B cell (primary cell): ENCODE measurements at regions not wholly inside any gene's neighbourhood (a gene's known extent, or its start where the extent isn't known, plus 50 kb on each side); places are given as distances from the start of the nearest gene placed in this dataset.
"Not testable (repeated sequence)": the region's sequence is repeated elsewhere in the genome, so short reads cannot be mapped to it uniquely, and the experiment has no call there.

Experiments used
- ATAC-seq: fragments of 200-7000 bp; cut with Tn5 transposase; one replicate; pipeline ENCODE4 v1.10.0; 2021; ENCODE audit warnings: low read depth, mild to moderate bottlenecking, moderate number of reproducible peaks, moderate library complexity
- CTCF ChIA-PET: fragments of 350-600 bp; sonication (Branson Sonifier 250); formaldehyde crosslinking; loops from one replicate; lab custom pipeline; 2021; ENCODE audit warnings: antibody characterized with exemption, inconsistent platforms; lab: Charles Lee
- POLR2A ChIA-PET: fragments of 350-600 bp; sonication (Branson Sonifier 250); formaldehyde crosslinking; loops from one replicate; lab custom pipeline; 2021; ENCODE audit warnings: antibody characterized with exemption; lab: Charles Lee
- DNase-seq: peaks from one replicate; pipeline ENCODE4 v3.0.0; 2013
- H2AFZ ChIP-seq: 2 replicates; pipeline ENCODE4 v1.6.1; 2012; ENCODE audit warnings: mild to moderate bottlenecking, low read depth, low read length; ENCODE audit not compliant: insufficient read depth, poor library complexity, severe bottlenecking
- H3K27ac ChIP-seq, 2 donors: 1 replicate in 1 of 2; 2 replicates in 1 of 2; pipeline ENCODE4 v1.5.1; 2012 to 2013; ENCODE audit warnings: low read length in 2 of 2, mild to moderate bottlenecking in 2 of 2, moderate library complexity in 1 of 2
- H3K27me3 ChIP-seq, 4 experiments: fragments of 200-600 bp in 1 of 4; sonication (generic) in 1 of 4; replicated peaks in 1 of 4; 1 replicate in 2 of 4; 2 replicates in 2 of 4; pipeline versions ENCODE4 v1.6.1 to v1.7.0; 2013 to 2016; ENCODE audit warnings: low read length in 3 of 4, mild to moderate bottlenecking in 2 of 4, mixed read lengths in 1 of 4, moderate library complexity in 1 of 4; ENCODE audit not compliant: insufficient read depth in 4 of 4, control insufficient read depth in 3 of 4; ENCODE audit errors: control extremely low read depth in 1 of 4
- H3K36me3 ChIP-seq, 2 experiments: replicated peaks in 1 of 2; 1 replicate in 1 of 2; 2 replicates in 1 of 2; pipeline versions ENCODE4 v1.6.1 to v1.7.1; 2013; ENCODE audit warnings: low read length in 1 of 2; ENCODE audit not compliant: insufficient read depth in 2 of 2, control insufficient read depth in 1 of 2; ENCODE audit errors: control extremely low read depth in 1 of 2, extremely low read depth in 1 of 2
- H3K4me1 ChIP-seq, 2 donors: fragments of 200-600 bp in 1 of 2; sonication (generic) in 1 of 2; 1 replicate in 1 of 2; 2 replicates in 1 of 2; pipeline versions ENCODE4 v1.5.1 to v1.6.1; 2013 to 2017; ENCODE audit warnings: low read length in 2 of 2; ENCODE audit not compliant: control insufficient read depth in 2 of 2, insufficient read depth in 2 of 2
- H3K4me2 ChIP-seq: replicated peaks from 2 replicates; pipeline ENCODE3; 2012; ENCODE audit warnings: mild to moderate bottlenecking, low read depth, low read length; ENCODE audit not compliant: poor library complexity, severe bottlenecking
- H3K4me3 ChIP-seq, 5 experiments: fragments of 200-600 bp in 1 of 5; sonication (generic) in 1 of 5; 1 replicate in 3 of 5; 2 replicates in 2 of 5; pipeline versions ENCODE4 v1.5.1 to v1.7.0; 2011 to 2016; ENCODE audit warnings: low read length in 4 of 5, mild to moderate bottlenecking in 4 of 5, low read depth in 2 of 5, control low read depth in 1 of 5, moderate library complexity in 1 of 5; ENCODE audit not compliant: insufficient read depth in 1 of 5; ENCODE audit errors: control extremely low read depth in 1 of 5, extremely low read depth in 1 of 5
- H3K79me2 ChIP-seq: fragments of 200-600 bp; sonication (generic); one replicate; pipeline ENCODE4 v1.6.0; 2016; ENCODE audit warnings: low read length; ENCODE audit not compliant: control insufficient read depth, insufficient read depth
- H3K9ac ChIP-seq: fragments of 200-600 bp; sonication (generic); 2 replicates; pipeline ENCODE4 v1.6.1; 2017; ENCODE audit warnings: mild to moderate bottlenecking, low read length, moderate library complexity
- H3K9me3 ChIP-seq, 3 donors: one replicate each; pipeline versions ENCODE4 v1.6.1 to v1.7.1; 2013; ENCODE audit warnings: low read length in 2 of 3; ENCODE audit not compliant: control insufficient read depth in 2 of 3, insufficient read depth in 1 of 3; ENCODE audit errors: control extremely low read depth in 1 of 3
- H4K20me1 ChIP-seq: 2 replicates; pipeline ENCODE4 v1.6.0; 2012; ENCODE audit warnings: mild to moderate bottlenecking, low read length; ENCODE audit not compliant: insufficient read depth, control insufficient read depth, poor library complexity, severe bottlenecking
- H3K27ac Mint-ChIP-seq: one replicate; pipeline ENCODE4 v1.8.0; 2021; ENCODE audit warnings: mixed read lengths
- H3K27me3 Mint-ChIP-seq: one replicate; pipeline ENCODE4 v1.8.0; 2021; ENCODE audit warnings: mixed read lengths
- H3K4me1 Mint-ChIP-seq: one replicate; pipeline ENCODE4 v1.8.0; 2021; ENCODE audit warnings: mixed read lengths
- H3K4me3 Mint-ChIP-seq: one replicate; pipeline ENCODE4 v1.8.0; 2021; ENCODE audit warnings: mixed read lengths
- H3K9me3 Mint-ChIP-seq: one replicate; pipeline ENCODE4 v1.8.0; 2022; ENCODE audit warnings: mixed read lengths; ENCODE audit not compliant: insufficient read depth
- EZH2 ChIP-seq: IDR thresholded peaks from 2 replicates; pipeline ENCODE4 v1.6.1; 2012; ENCODE audit warnings: borderline replicate concordance, low read depth, mild to moderate bottlenecking, moderate library complexity, low read length; ENCODE audit not compliant: insufficient read depth, poor library complexity, severe bottlenecking
- WGBS: methylation state at CpG from one replicate; pipeline ENCODE4 v1.1.5; 2013; ENCODE audit warnings: missing lambda C conversion rate; ENCODE audit not compliant: insufficient coverage; 5-methylcytosine and 5-hydroxymethylcytosine counted together
- intact Hi-C: fragments of 100-400 bp; cut with micrococcal nuclease; formaldehyde crosslinking; loops from one replicate; pipeline ENCODE4 v1.10.0; 2022
- TF ChIP-seq, protein P1 (sequence below): fragments of 200-600 bp; IDR thresholded peaks from one replicate; pipeline ENCODE4 v1.8.0; 2022; ENCODE audit warnings: antibody characterized with exemption, mild to moderate bottlenecking

DNA sequence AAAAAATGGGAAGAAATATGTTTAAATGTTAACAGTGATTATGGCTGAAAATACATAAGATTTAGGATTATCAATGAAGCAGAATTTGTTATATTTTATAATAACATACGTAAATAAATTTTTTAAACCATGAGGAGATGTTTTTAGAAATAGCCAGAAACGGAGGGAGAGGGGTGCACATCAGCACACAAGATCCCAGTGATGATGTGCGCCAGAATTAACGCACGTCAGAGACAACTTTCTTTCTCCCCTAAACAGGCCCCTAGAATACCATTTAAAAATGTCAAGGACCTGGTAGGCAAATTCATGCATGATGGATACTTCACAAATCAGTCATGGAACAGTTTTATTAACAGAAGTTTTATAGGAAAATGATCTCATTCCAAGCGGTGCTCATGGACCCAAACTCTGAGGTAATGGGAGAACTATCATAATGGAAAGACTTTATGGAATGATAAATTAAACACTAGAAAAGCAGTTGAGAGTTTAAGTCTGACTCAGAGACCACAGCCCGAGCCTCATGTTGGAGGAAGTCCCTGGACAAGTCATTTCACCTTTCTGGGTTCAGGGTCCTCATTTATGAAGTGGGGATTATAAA is 258.9 kb upstream of the GAS1 start:
- Histone ChIP-seq H3K27ac (no peak overlapping the region), H2AFZ (no peak overlapping the region), H3K4me2 (no peak overlapping the region), H3K36me3 (no peaks in the 10 kb centered on the region), H3K9ac (no peak overlapping the region), H3K27me3 (no peaks in the 10 kb centered on the region), H4K20me1 (no peaks in the 10 kb centered on the region), H3K79me2 (no peaks in the 10 kb centered on the region), H3K4me1 (no peaks in the 10 kb centered on the region), H3K9me3 (no peaks in the 10 kb centered on the region), H3K4me3 (no peak overlapping the region)
- no peaks in the 10 kb centered on the region for H3K9me3 Mint-ChIP-seq
- peaks cover 4% of the 10 kb centered on the region for H3K27me3 Mint-ChIP-seq
- ATAC-seq (no peak), DNase-seq (no peak)
- WGBS = 100% methylated on average over 1 of the region's 7 CpGs
- no peaks in the 10 kb centered on the region for H3K4me1 Mint-ChIP-seq
- intact Hi-C loops = no loop called here
- ChIA-PET POLR2A (no interaction called here), CTCF (no interaction called here)
- no peak overlapping the region for H3K4me3 Mint-ChIP-seq
- TF ChIP-seq, protein P1, sequence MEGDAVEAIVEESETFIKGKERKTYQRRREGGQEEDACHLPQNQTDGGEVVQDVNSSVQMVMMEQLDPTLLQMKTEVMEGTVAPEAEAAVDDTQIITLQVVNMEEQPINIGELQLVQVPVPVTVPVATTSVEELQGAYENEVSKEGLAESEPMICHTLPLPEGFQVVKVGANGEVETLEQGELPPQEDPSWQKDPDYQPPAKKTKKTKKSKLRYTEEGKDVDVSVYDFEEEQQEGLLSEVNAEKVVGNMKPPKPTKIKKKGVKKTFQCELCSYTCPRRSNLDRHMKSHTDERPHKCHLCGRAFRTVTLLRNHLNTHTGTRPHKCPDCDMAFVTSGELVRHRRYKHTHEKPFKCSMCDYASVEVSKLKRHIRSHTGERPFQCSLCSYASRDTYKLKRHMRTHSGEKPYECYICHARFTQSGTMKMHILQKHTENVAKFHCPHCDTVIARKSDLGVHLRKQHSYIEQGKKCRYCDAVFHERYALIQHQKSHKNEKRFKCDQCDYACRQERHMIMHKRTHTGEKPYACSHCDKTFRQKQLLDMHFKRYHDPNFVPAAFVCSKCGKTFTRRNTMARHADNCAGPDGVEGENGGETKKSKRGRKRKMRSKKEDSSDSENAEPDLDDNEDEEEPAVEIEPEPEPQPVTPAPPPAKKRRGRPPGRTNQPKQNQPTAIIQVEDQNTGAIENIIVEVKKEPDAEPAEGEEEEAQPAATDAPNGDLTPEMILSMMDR = no peak
- no peak for TF ChIP-seq EZH2
- H3K27ac Mint-ChIP-seq = no peak overlapping the region

DNA sequence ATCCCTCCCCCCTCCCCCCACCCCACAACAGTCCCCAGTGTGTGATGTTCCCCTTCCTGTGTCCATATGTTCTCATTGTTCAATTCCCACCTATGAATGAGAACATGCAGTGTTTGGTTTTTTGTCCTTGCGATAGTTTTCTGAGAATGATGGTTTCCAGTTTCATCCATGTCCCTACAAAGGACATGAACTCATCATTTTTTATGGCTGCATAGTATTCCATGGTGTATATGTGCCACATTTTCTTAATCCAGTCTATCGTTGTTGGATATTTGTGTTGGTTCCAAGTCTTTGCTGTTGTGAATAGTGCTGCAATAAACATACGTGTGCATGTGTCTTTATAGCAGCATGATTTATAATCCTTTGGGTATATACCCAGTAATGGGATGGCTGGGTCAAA is 263.4 kb upstream of the GAS1 start:
- H3K27ac Mint-ChIP-seq, H3K27me3 Mint-ChIP-seq, H3K4me2 ChIP-seq, H3K9ac ChIP-seq, H2AFZ ChIP-seq, H3K79me2 ChIP-seq, H3K4me1 ChIP-seq, intact Hi-C loops, CTCF ChIA-PET, H3K27ac ChIP-seq, H3K9me3 Mint-ChIP-seq, H3K4me3 Mint-ChIP-seq, DNase-seq, POLR2A ChIA-PET, H3K4me3 ChIP-seq, H3K36me3 ChIP-seq, H3K4me1 Mint-ChIP-seq, ATAC-seq, H3K9me3 ChIP-seq, H4K20me1 ChIP-seq, H3K27me3 ChIP-seq: not testable (repeated sequence)
- WGBS = no CpG with 5 or more reads among the region's 3 CpGs
